OCI-LY7 (cell line): ENCODE measurements at regions not wholly inside any gene's neighbourhood (a gene's known extent, or its start where the extent isn't known, plus 50 kb on each side); places are given as distances from the start of the nearest gene placed in this dataset.

Source experiments
- CTCF ChIP-seq: fragments of 200-600 bp; sonication (generic); conservative IDR thresholded peaks from 2 replicates; pipeline ENCODE4 v1.5.1; 2014; ENCODE audit warnings: mild to moderate bottlenecking, antibody characterized with exemption, low read length, moderate library complexity, mixed read lengths
- EZH2phosphoT487 ChIP-seq: fragments of 200-600 bp; sonication (generic); IDR thresholded peaks from 2 replicates; pipeline ENCODE4 v1.6.1; 2018; ENCODE audit warnings: low read depth, borderline replicate concordance, mild to moderate bottlenecking, mixed run types, antibody characterized with exemption, low read length, moderate library complexity, mixed read lengths

GRCh38 chr5:60228676-60229075 lies 335.1 kb upstream of the PDE4D start:
- TF ChIP-seq CTCF = no peak
- TF ChIP-seq EZH2phosphoT487 = no peak
